ENCODE measurements at regions not wholly inside any gene's neighbourhood (a gene's known extent, or its start where the extent isn't known, plus 50 kb on each side); places are given as distances from the start of the nearest gene placed in this dataset.

DNA sequence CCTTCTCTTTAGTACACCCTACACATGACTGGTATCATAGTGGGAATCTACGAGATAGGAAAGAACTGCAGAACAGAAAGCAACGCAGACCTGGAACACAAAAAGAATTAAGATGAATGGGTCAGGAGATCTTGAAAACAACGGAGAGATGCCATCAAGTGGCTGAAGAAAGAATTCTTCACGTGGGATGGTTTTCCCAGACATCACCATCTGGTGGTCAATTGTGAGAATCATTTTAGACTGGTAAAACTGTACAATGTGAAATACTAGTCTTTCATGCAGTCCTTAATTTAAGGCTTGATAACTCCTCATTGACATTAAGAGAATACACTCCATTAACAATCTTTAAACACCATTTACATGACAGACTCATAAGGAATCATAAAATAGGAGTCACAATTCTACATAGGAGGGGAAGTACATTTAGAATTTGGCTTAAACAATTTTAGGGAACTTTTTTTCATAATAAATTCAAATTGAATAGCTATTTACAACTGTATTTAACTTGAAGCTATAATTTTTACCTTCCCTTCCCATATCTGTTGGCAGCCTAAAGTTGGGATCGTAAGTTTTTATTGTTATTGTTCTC, 128.4 kb upstream of the TRPM3 start:
- no peak for TF ChIP-seq EZH2 (IDR thresholded peaks at IDR 0.05; ENCODE audit: borderline replicate concordance)
- TF ChIP-seq, protein P1, sequence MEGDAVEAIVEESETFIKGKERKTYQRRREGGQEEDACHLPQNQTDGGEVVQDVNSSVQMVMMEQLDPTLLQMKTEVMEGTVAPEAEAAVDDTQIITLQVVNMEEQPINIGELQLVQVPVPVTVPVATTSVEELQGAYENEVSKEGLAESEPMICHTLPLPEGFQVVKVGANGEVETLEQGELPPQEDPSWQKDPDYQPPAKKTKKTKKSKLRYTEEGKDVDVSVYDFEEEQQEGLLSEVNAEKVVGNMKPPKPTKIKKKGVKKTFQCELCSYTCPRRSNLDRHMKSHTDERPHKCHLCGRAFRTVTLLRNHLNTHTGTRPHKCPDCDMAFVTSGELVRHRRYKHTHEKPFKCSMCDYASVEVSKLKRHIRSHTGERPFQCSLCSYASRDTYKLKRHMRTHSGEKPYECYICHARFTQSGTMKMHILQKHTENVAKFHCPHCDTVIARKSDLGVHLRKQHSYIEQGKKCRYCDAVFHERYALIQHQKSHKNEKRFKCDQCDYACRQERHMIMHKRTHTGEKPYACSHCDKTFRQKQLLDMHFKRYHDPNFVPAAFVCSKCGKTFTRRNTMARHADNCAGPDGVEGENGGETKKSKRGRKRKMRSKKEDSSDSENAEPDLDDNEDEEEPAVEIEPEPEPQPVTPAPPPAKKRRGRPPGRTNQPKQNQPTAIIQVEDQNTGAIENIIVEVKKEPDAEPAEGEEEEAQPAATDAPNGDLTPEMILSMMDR (IDR thresholded peaks at IDR 0.05; ENCODE audit: poor library complexity): peak; percentile 95
- H3K36me3 ChIP-seq (replicated peaks; ENCODE audit: insufficient read depth, low read depth): no peaks in the 10 kb centered on the region
- H3K27me3 ChIP-seq: no peaks in the 10 kb centered on the region
- H2AFZ ChIP-seq: peak overlapping the region; percentile 25
- no peaks in the 10 kb centered on the region for H3K79me2 ChIP-seq
- no peaks in the 10 kb centered on the region for H4K20me1 ChIP-seq (ENCODE audit: insufficient read depth, poor library complexity, severe bottlenecking)
- H3K27ac ChIP-seq: no peak overlapping the region
- H3K4me3 ChIP-seq: no peak overlapping the region
- H3K4me2 ChIP-seq: peak overlapping the region; percentile 46
- H3K9me3 ChIP-seq (ENCODE audit: low read depth): no peaks in the 10 kb centered on the region
- H3K9me2 ChIP-seq (replicated peaks; ENCODE audit: insufficient read depth): no peaks in the 10 kb centered on the region
- DNase-seq (ENCODE audit: low spot score): peak; percentile 78
- H3K4me1 ChIP-seq (ENCODE audit: insufficient read depth): no peaks in the 10 kb centered on the region
- WGBS (ENCODE audit: low lambda C conversion rate, missing lambda C conversion rate): 19% methylated on average over 5 of the region's 5 CpGs

DNA sequence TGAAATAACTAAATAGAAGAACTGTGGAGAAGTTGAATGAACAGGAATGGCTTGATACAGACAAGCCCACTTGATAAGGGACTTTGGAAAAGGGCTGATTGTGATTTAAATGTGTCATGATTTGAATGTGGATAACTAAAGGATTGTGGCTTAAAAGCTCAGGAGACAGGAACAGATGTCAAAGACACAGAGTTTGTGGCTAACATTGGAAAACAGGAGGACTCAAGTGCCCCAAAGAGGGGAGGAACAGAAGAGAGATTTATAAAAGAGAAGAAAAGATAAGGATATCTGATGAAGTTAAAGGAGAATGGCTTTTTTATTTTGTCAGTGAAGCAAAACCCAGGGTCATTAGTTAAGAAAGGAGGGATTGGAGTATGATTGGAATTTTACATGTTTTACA, 124.2 kb upstream of the TRPM3 start:
- H2AFZ ChIP-seq: no peak overlapping the region
- no peaks in the 10 kb centered on the region for H4K20me1 ChIP-seq (ENCODE audit: insufficient read depth, poor library complexity, severe bottlenecking)
- no peaks in the 10 kb centered on the region for H3K79me2 ChIP-seq
- H3K4me2 ChIP-seq: no peak overlapping the region
- no peaks in the 10 kb centered on the region for H3K4me1 ChIP-seq (ENCODE audit: insufficient read depth)
- no peak for DNase-seq (ENCODE audit: low spot score)
- H3K4me3 ChIP-seq: no peak overlapping the region
- no peak for TF ChIP-seq EZH2 (IDR thresholded peaks at IDR 0.05; ENCODE audit: borderline replicate concordance)
- no peak for TF ChIP-seq EZH2phosphoT487 (IDR thresholded peaks at IDR 0.05; ENCODE audit: low read depth, severe bottlenecking, unreplicated experiment)
- TF ChIP-seq, protein P1 (IDR thresholded peaks at IDR 0.05; ENCODE audit: poor library complexity): no peak
- no peaks in the 10 kb centered on the region for H3K9me2 ChIP-seq (replicated peaks; ENCODE audit: insufficient read depth)
- no peaks in the 10 kb centered on the region for H3K27me3 ChIP-seq
- H3K9me3 ChIP-seq (ENCODE audit: low read depth): no peaks in the 10 kb centered on the region
- no peaks in the 10 kb centered on the region for H3K36me3 ChIP-seq (replicated peaks; ENCODE audit: insufficient read depth, low read depth)
- no peak overlapping the region for H3K27ac ChIP-seq

DNA sequence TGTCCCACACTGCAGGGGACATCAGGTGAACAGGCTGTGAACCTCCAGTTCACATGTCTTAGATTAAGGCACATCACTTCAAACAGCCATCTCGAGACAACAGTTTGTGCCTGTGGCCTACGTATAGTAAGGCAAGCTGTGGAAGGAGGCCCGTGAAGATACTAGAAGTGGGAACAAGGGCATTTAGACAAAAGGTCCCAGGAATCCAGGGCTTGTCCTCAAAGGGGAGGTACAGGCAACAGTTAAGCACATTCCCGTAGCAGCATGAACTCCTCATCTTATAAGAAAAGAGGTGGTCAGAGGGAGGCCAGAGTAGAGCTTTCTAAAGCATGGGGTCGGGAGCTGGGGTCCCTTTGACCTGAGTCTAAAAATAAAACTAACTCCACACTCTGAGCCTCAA, 122.5 kb upstream of the TRPM3 start:
- Histone ChIP-seq H3K4me2 (no peak overlapping the region), H3K27me3 (no peaks in the 10 kb centered on the region), H4K20me1 (ENCODE audit: insufficient read depth, poor library complexity, severe bottlenecking) (no peaks in the 10 kb centered on the region), H2AFZ (no peak overlapping the region), H3K4me1 (ENCODE audit: insufficient read depth) (no peaks in the 10 kb centered on the region), H3K9me3 (ENCODE audit: low read depth) (no peaks in the 10 kb centered on the region), H3K9me2 (replicated peaks; ENCODE audit: insufficient read depth) (no peaks in the 10 kb centered on the region), H3K36me3 (replicated peaks; ENCODE audit: insufficient read depth, low read depth) (no peaks in the 10 kb centered on the region), H3K27ac (no peak overlapping the region), H3K79me2 (no peaks in the 10 kb centered on the region), H3K4me3 (no peak overlapping the region)
- DNase-seq (ENCODE audit: low spot score): no peak
- TF ChIP-seq EZH2phosphoT487 (IDR thresholded peaks at IDR 0.05; ENCODE audit: low read depth, severe bottlenecking, unreplicated experiment): no peak
- TF ChIP-seq, protein P1 (IDR thresholded peaks at IDR 0.05; ENCODE audit: poor library complexity): no peak
- no peak for TF ChIP-seq EZH2 (IDR thresholded peaks at IDR 0.05; ENCODE audit: borderline replicate concordance)
- WGBS (ENCODE audit: low lambda C conversion rate, missing lambda C conversion rate): 72% methylated on average over 5 of the region's 5 CpGs

DNA sequence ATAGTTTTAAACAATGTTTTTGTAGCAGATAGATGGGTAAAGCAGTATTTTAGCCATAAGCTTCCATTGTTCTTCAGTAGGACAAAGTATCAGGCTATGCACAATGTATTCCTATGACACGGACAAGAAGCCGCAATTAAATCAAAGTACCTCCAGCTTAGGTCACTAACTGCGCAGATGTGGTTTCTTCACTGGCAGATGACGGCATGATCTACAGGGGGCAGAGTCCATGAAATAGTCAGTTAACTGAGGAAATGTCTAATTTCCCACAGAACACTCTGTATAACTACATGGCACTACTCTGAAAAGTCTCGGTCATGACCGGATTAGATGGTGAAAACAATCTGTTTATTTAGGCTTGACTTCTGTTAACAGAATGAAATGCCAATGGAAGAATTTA, 120.7 kb upstream of the TRPM3 start:
- H4K20me1 ChIP-seq (ENCODE audit: insufficient read depth, poor library complexity, severe bottlenecking): no peaks in the 10 kb centered on the region
- no peaks in the 10 kb centered on the region for H3K4me1 ChIP-seq (ENCODE audit: insufficient read depth)
- no peak overlapping the region for H2AFZ ChIP-seq
- H3K79me2 ChIP-seq: no peaks in the 10 kb centered on the region
- TF ChIP-seq, protein P1 (IDR thresholded peaks at IDR 0.05; ENCODE audit: poor library complexity): no peak
- TF ChIP-seq EZH2 (IDR thresholded peaks at IDR 0.05; ENCODE audit: borderline replicate concordance) (no peak), EZH2phosphoT487 (IDR thresholded peaks at IDR 0.05; ENCODE audit: low read depth, severe bottlenecking, unreplicated experiment) (no peak)
- H3K9me3 ChIP-seq (ENCODE audit: low read depth): no peaks in the 10 kb centered on the region
- WGBS (ENCODE audit: low lambda C conversion rate, missing lambda C conversion rate): 93% methylated on average over 6 of the region's 6 CpGs
- H3K4me2 ChIP-seq: no peak overlapping the region
- no peaks in the 10 kb centered on the region for H3K36me3 ChIP-seq (replicated peaks; ENCODE audit: insufficient read depth, low read depth)
- DNase-seq (ENCODE audit: low spot score): no peak
- H3K27me3 ChIP-seq: no peaks in the 10 kb centered on the region
- no peaks in the 10 kb centered on the region for H3K9me2 ChIP-seq (replicated peaks; ENCODE audit: insufficient read depth)
- no peak overlapping the region for H3K4me3 ChIP-seq
- H3K27ac ChIP-seq: no peak overlapping the region

All from hepatocyte (in vitro differentiated cells).